ENCODE measurements at regions not wholly inside any gene's neighbourhood (a gene's known extent, or its start where the extent isn't known, plus 50 kb on each side); places are given as distances from the start of the nearest gene placed in this dataset.

- DNase-seq (ENCODE audit: extremely low spot score) = no peak
- CTCF ChIA-PET = interaction anchor here (1.3 kb wide), 1 partner anchor 22 kb away, joined by 4 read pairs; no protein-coding TSS in a partner anchor
Observed at GRCh38 chr6:90439586-90439985, 142.9 kb upstream of the BACH2 start.

GRCh38 chr6:90436403-90436802 lies 139.8 kb upstream of the BACH2 start:
- DNase-seq (ENCODE audit: extremely low spot score) = no peak
- POLR2A ChIA-PET = no interaction called here
- no peak for TF ChIP-seq CTCF (IDR thresholded peaks at IDR 0.05; ENCODE audit: control extremely low read depth, extremely low read depth, low read depth, missing control alignments)
- CTCF ChIA-PET = interaction anchor here (1.1 to 1.7 kb wide), 4 partner anchors 12 to 183 kb away, joined by 3 to 5 read pairs (median 3); no protein-coding TSS in a partner anchor

More at GRCh38 chr6:90439586-90439985, 142.9 kb upstream of the BACH2 start:
- no peak for TF ChIP-seq CTCF (IDR thresholded peaks at IDR 0.05; ENCODE audit: control extremely low read depth, extremely low read depth, low read depth, missing control alignments)
- POLR2A ChIA-PET = no interaction called here

- ChIA-PET POLR2A (no interaction called here), CTCF (interaction anchor here (1.2 to 4.3 kb wide), 4 partner anchors 9 to 21 kb away, joined by 3 to 14 read pairs (median 4); no protein-coding TSS in a partner anchor)
- no peak for DNase-seq (ENCODE audit: extremely low spot score)
- no peak for TF ChIP-seq CTCF (IDR thresholded peaks at IDR 0.05; ENCODE audit: control extremely low read depth, extremely low read depth, low read depth, missing control alignments)
Observed at GRCh38 chr6:90435207-90435899, 138.7 kb upstream of the BACH2 start.

GRCh38 chr6:90434094-90434493 lies 137.5 kb upstream of the BACH2 start:
- no peak for TF ChIP-seq CTCF (IDR thresholded peaks at IDR 0.05; ENCODE audit: control extremely low read depth, extremely low read depth, low read depth, missing control alignments)
- ChIA-PET CTCF (interaction anchor here (1.2 to 4.3 kb wide), 5 partner anchors 9 to 45 kb away, joined by 3 to 14 read pairs (median 3); no protein-coding TSS in a partner anchor), POLR2A (no interaction called here)
- no peak for DNase-seq (ENCODE audit: extremely low spot score)

GRCh38 chr6:90432937-90433336 lies 136.3 kb upstream of the BACH2 start:
- TF ChIP-seq CTCF (IDR thresholded peaks at IDR 0.05; ENCODE audit: control extremely low read depth, extremely low read depth, low read depth, missing control alignments) = no peak
- ChIA-PET CTCF (interaction anchor here (1.3 to 4.3 kb wide), 4 partner anchors 24 to 46 kb away, joined by 3 to 14 read pairs (median 3); no protein-coding TSS in a partner anchor), POLR2A (no interaction called here)
- no peak for DNase-seq (ENCODE audit: extremely low spot score)

GRCh38 chr6:90432041-90432775 lies 135.6 kb upstream of the BACH2 start:
- TF ChIP-seq CTCF (IDR thresholded peaks at IDR 0.05; ENCODE audit: control extremely low read depth, extremely low read depth, low read depth, missing control alignments) = no peak
- CTCF ChIA-PET = interaction anchor here (1.0 to 4.3 kb wide), 4 partner anchors 12 to 89 kb away, joined by 3 to 14 read pairs (median 4); no protein-coding TSS in a partner anchor
- DNase-seq (ENCODE audit: extremely low spot score) = no peak
- POLR2A ChIA-PET = no interaction called here

All from GM10248 (cell line).